ENCODE measurements at regions not wholly inside any gene's neighbourhood (a gene's known extent, or its start where the extent isn't known, plus 50 kb on each side); places are given as distances from the start of the nearest gene placed in this dataset.

DNA sequence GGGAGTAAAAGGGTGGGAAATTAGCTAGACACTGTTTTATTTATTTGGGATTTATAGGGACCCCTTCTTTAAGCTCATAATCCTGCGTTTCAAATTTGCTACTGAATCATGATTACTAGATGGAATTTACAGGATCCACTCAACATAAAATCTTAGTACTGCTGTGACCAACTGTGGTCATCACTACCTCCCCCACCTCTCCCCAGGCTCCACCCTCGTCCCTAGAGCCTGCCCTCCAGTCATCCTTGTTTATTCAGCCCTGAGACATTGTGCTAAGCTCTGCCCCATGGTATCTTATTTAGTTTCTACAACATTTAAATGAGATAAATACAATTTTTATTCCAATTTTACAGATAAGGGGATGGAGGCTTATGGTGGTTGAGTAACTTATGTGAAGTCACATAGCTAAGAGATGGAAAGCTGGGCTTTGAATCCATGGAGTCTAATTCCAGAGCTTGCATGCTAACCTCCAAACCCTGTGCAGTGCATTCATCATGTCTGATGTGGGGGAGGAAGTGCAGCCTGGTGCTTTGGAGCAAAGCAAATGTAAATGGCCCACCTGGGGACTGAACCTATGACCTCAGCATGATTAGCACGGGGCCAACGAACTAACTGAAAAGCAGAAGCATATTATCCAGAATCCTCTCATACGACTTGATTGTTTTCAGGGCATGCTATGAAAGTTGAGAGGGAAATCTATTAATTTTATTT is 502.4 kb downstream of the TMEM182 start:
- TF ChIP-seq, protein P1, sequence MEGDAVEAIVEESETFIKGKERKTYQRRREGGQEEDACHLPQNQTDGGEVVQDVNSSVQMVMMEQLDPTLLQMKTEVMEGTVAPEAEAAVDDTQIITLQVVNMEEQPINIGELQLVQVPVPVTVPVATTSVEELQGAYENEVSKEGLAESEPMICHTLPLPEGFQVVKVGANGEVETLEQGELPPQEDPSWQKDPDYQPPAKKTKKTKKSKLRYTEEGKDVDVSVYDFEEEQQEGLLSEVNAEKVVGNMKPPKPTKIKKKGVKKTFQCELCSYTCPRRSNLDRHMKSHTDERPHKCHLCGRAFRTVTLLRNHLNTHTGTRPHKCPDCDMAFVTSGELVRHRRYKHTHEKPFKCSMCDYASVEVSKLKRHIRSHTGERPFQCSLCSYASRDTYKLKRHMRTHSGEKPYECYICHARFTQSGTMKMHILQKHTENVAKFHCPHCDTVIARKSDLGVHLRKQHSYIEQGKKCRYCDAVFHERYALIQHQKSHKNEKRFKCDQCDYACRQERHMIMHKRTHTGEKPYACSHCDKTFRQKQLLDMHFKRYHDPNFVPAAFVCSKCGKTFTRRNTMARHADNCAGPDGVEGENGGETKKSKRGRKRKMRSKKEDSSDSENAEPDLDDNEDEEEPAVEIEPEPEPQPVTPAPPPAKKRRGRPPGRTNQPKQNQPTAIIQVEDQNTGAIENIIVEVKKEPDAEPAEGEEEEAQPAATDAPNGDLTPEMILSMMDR (IDR thresholded peaks at IDR 0.05), result no peak
- TF ChIP-seq POLR2A (IDR thresholded peaks at IDR 0.05), result no peak
- TF ChIP-seq POLR2AphosphoS5 (IDR thresholded peaks at IDR 0.05), result no peak
- no peak for TF ChIP-seq EP300 (IDR thresholded peaks at IDR 0.05)
